ENCODE measurements at regions not wholly inside any gene's neighbourhood (a gene's known extent, or its start where the extent isn't known, plus 50 kb on each side); places are given as distances from the start of the nearest gene placed in this dataset.

GRCh38 chr5:167254132-167254531, 1037.3 kb upstream of the WWC1 start:
- CTCF ChIA-PET: no interaction called here
- Histone ChIP-seq H3K4me1 (ENCODE audit: control insufficient read depth, extremely low read depth, insufficient read depth, low read length) (no peaks in the 10 kb centered on the region), H3K27ac (ENCODE audit: insufficient read depth, low read depth, low read length) (no peak overlapping the region), H3K27me3 (ENCODE audit: control insufficient read depth in 2 of 2, insufficient read depth in 2 of 2, low read length in 2 of 2) (no peaks in the 10 kb centered on the region), H3K4me3 (replicated peaks in 1 of 3; ENCODE audit: insufficient read depth in 1 of 3, low read depth in 1 of 3, low read length in 3 of 3) (no peak overlapping the region), H3K9me1 (replicated peaks; ENCODE audit: control insufficient read depth, extremely low read depth, insufficient read depth, low read length) (no peaks in the 10 kb centered on the region), H3K36me3 (ENCODE audit: control insufficient read depth in 2 of 2, extremely low read depth in 1 of 2, insufficient read depth in 2 of 2, low read length in 2 of 2) (no peaks in the 10 kb centered on the region), H3K79me2 (ENCODE audit: control insufficient read depth, insufficient read depth, low read length) (no peaks in the 10 kb centered on the region), H3K4me2 (ENCODE audit: insufficient read depth, low read length) (no peak overlapping the region), H2AFZ (ENCODE audit: low read depth, low read length) (no peak overlapping the region), H3K9ac (replicated peaks; ENCODE audit: extremely low read depth, insufficient read depth, low read length) (no peak overlapping the region), H3K9me3 (replicated peaks; ENCODE audit: control insufficient read depth, insufficient read depth, low read length) (no peaks in the 10 kb centered on the region), H4K20me1 (replicated peaks; ENCODE audit: control insufficient read depth, extremely low read depth, insufficient read depth, low read length) (no peaks in the 10 kb centered on the region)
- intact Hi-C loops (cut with micrococcal nuclease): no loop called here
- FAIRE-seq: no peak
- no peak for DNase-seq (ENCODE audit: low read depth, low spot score)
- TF ChIP-seq FOS (IDR thresholded peaks at IDR 0.05; ENCODE audit: borderline replicate concordance, insufficient read depth, low read length): no peak
- TF ChIP-seq GATA2 (IDR thresholded peaks at IDR 0.05; ENCODE audit: insufficient read depth, insufficient read length, low read depth, low read length): no peak
- TF ChIP-seq EZH2 (IDR thresholded peaks at IDR 0.05; ENCODE audit: borderline replicate concordance, low read depth, low read length, severe bottlenecking): no peak
- TF ChIP-seq POLR2AphosphoS5 (IDR thresholded peaks at IDR 0.05; ENCODE audit: insufficient read depth, low read depth, low read length): no peak
- no peak for TF ChIP-seq CTCF (IDR thresholded peaks at IDR 0.05; ENCODE audit: extremely low read depth in 1 of 2, insufficient read depth in 1 of 2, low read depth in 1 of 2, low read length in 2 of 2)
- TF ChIP-seq POLR2A (IDR thresholded peaks at IDR 0.05; ENCODE audit: low read depth, low read length): no peak
- no peak for TF ChIP-seq MAX (IDR thresholded peaks at IDR 0.05; ENCODE audit: insufficient read depth, insufficient read length)
- TF ChIP-seq MYC (IDR thresholded peaks at IDR 0.05; ENCODE audit: low read depth, low read length): no peak
- TF ChIP-seq JUN (IDR thresholded peaks at IDR 0.05; ENCODE audit: borderline replicate concordance, insufficient read depth, insufficient read length, low read depth): no peak
- dilution Hi-C loops (cut with MboI; ENCODE audit: extremely low pct_ligation_motif_present, low sequenced_read_pairs): no loop called here
- BruUV-seq (replicated peaks): no TSS peak
- POLR2A ChIA-PET: no interaction called here

All from endothelial cell of umbilical vein (primary cell).